Hematopoietic multipotent progenitor cell treated with erythropoietin and hydrocortisone succinate and interleukin-3 and kit ligand, for 8 days (in vitro differentiated cells): ENCODE measurements at regions not wholly inside any gene's neighbourhood (a gene's known extent, or its start where the extent isn't known, plus 50 kb on each side); places are given as distances from the start of the nearest gene placed in this dataset.

Experiments
- DNase-seq: peaks from one replicate; pipeline ENCODE4 v3.0.0-alpha.2; 2015

- DNase-seq, result no peak
Measured at GRCh38 chr11:115085461-115086210, 407.3 kb downstream of the NXPE2 start.

- DNase-seq, result no peak
Measured at GRCh38 chr11:115087791-115088190, 409.5 kb downstream of the NXPE2 start.

GRCh38 chr11:115092516-115092915, 411.7 kb downstream of the CADM1 start:
- no peak for DNase-seq

- no peak for DNase-seq
Measured at GRCh38 chr11:115097796-115098408, 406.3 kb downstream of the CADM1 start.

GRCh38 chr11:115100706-115101105, 403.5 kb downstream of the CADM1 start:
- no peak for DNase-seq

- no peak for DNase-seq
Measured at GRCh38 chr11:115103921-115104320, 400.3 kb downstream of the CADM1 start.

GRCh38 chr11:115104851-115105453, 399.3 kb downstream of the CADM1 start:
- DNase-seq, result no peak

- no peak for DNase-seq
Measured at GRCh38 chr11:115111066-115111465, 393.1 kb downstream of the CADM1 start.

- DNase-seq, result no peak
Measured at GRCh38 chr11:115112754-115113153, 391.5 kb downstream of the CADM1 start.

- no peak for DNase-seq
Measured at GRCh38 chr11:115117956-115118493, 386.2 kb downstream of the CADM1 start.

- no peak for DNase-seq
Measured at GRCh38 chr11:115119146-115119545, 385.1 kb downstream of the CADM1 start.
